Esophagus muscularis mucosa (tissue), 3 donors: ENCODE measurements at regions not wholly inside any gene's neighbourhood (a gene's known extent, or its start where the extent isn't known, plus 50 kb on each side); places are given as distances from the start of the nearest gene placed in this dataset.

Experiments used
- POLR2A ChIP-seq: fragments of 450-650 bp; IDR thresholded peaks from one replicate; pipeline ENCODE4 v1.6.1; 2017; ENCODE audit warnings: antibody characterized with exemption, moderate library complexity, mild to moderate bottlenecking, low read depth
- TF ChIP-seq, protein P1 (sequence below), 3 experiments: fragments of 200-600 bp in 2 of 3; fragments of 450-650 bp in 1 of 3; sonication (generic) in 2 of 3; IDR thresholded peaks; one replicate each; pipeline ENCODE4 v1.5.1; 2017 to 2019; ENCODE audit warnings: antibody characterized with exemption in 3 of 3, mild to moderate bottlenecking in 2 of 3, moderate library complexity in 1 of 3

DNA sequence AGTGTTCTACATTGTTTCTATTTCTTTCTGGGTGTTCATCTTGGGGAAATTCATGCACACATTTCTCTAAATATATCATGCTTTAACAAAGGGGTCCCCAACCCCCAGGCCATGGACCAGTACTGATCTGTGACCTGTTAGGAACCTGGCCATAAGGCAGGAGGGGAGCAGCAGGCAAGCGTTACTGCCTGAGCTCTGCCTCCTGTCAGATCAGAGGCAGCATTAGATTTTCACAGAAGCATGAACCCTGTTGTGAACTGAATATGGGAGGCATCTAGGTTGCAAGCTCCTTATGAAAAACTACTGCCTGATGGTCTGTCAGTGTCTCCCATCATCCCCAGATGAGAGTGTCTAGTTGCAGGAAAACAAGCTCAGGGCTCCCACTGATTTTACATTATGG is 270.0 kb downstream of the AGTPBP1 start:
- TF ChIP-seq, protein P1, sequence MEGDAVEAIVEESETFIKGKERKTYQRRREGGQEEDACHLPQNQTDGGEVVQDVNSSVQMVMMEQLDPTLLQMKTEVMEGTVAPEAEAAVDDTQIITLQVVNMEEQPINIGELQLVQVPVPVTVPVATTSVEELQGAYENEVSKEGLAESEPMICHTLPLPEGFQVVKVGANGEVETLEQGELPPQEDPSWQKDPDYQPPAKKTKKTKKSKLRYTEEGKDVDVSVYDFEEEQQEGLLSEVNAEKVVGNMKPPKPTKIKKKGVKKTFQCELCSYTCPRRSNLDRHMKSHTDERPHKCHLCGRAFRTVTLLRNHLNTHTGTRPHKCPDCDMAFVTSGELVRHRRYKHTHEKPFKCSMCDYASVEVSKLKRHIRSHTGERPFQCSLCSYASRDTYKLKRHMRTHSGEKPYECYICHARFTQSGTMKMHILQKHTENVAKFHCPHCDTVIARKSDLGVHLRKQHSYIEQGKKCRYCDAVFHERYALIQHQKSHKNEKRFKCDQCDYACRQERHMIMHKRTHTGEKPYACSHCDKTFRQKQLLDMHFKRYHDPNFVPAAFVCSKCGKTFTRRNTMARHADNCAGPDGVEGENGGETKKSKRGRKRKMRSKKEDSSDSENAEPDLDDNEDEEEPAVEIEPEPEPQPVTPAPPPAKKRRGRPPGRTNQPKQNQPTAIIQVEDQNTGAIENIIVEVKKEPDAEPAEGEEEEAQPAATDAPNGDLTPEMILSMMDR (IDR thresholded peaks at IDR 0.05) = no peak
- no peak for TF ChIP-seq POLR2A
